ENCODE measurements at regions not wholly inside any gene's neighbourhood (a gene's known extent, or its start where the extent isn't known, plus 50 kb on each side); places are given as distances from the start of the nearest gene placed in this dataset.

GRCh38 chr9:8114826-8115225, 315.2 kb upstream of the DMAC1 start:
- H3K36me3 ChIP-seq (ENCODE audit: control insufficient read depth in 2 of 2, extremely low read depth in 1 of 2, insufficient read depth in 2 of 2, low read length in 2 of 2): no peaks in the 10 kb centered on the region
- no peaks in the 10 kb centered on the region for H3K4me1 ChIP-seq (ENCODE audit: control insufficient read depth, extremely low read depth, insufficient read depth, low read length)
- dilution Hi-C loops (cut with MboI; ENCODE audit: extremely low pct_ligation_motif_present, low sequenced_read_pairs): no loop called here
- H3K27ac ChIP-seq (ENCODE audit: insufficient read depth, low read depth, low read length): no peak overlapping the region
- H3K4me2 ChIP-seq (ENCODE audit: insufficient read depth, low read length): no peak overlapping the region
- DNase-seq (ENCODE audit: low read depth, low spot score): no peak
- no peaks in the 10 kb centered on the region for H3K27me3 ChIP-seq (ENCODE audit: control insufficient read depth in 2 of 2, insufficient read depth in 2 of 2, low read length in 2 of 2)
- CTCF ChIA-PET: no interaction called here
- H3K9me1 ChIP-seq (replicated peaks; ENCODE audit: control insufficient read depth, extremely low read depth, insufficient read depth, low read length): no peaks in the 10 kb centered on the region
- intact Hi-C loops (cut with micrococcal nuclease): no loop called here
- H3K9ac ChIP-seq (replicated peaks; ENCODE audit: extremely low read depth, insufficient read depth, low read length): no peak overlapping the region
- no peak for TF ChIP-seq MYC (IDR thresholded peaks at IDR 0.05; ENCODE audit: low read depth, low read length)
- no peak for TF ChIP-seq POLR2AphosphoS5 (IDR thresholded peaks at IDR 0.05; ENCODE audit: insufficient read depth, low read depth, low read length)
- no peak for TF ChIP-seq CTCF (IDR thresholded peaks at IDR 0.05; ENCODE audit: extremely low read depth in 1 of 2, insufficient read depth in 1 of 2, low read depth in 1 of 2, low read length in 2 of 2)
- no peak for TF ChIP-seq GATA2 (IDR thresholded peaks at IDR 0.05; ENCODE audit: insufficient read depth, insufficient read length, low read depth, low read length)
- TF ChIP-seq POLR2A (IDR thresholded peaks at IDR 0.05; ENCODE audit: low read depth, low read length): no peak
- TF ChIP-seq FOS (IDR thresholded peaks at IDR 0.05; ENCODE audit: borderline replicate concordance, insufficient read depth, low read length): no peak
- no peak for TF ChIP-seq EZH2 (IDR thresholded peaks at IDR 0.05; ENCODE audit: borderline replicate concordance, low read depth, low read length, severe bottlenecking)
- no peak for TF ChIP-seq JUN (IDR thresholded peaks at IDR 0.05; ENCODE audit: borderline replicate concordance, insufficient read depth, insufficient read length, low read depth)
- no peak for TF ChIP-seq MAX (IDR thresholded peaks at IDR 0.05; ENCODE audit: insufficient read depth, insufficient read length)
- BruUV-seq (replicated peaks): no TSS peak
- no peak overlapping the region for H2AFZ ChIP-seq (ENCODE audit: low read depth, low read length)
- FAIRE-seq: no peak
- POLR2A ChIA-PET: no interaction called here
- H3K79me2 ChIP-seq (ENCODE audit: control insufficient read depth, insufficient read depth, low read length): no peaks in the 10 kb centered on the region
- no peak overlapping the region for H3K4me3 ChIP-seq (replicated peaks in 1 of 3; ENCODE audit: insufficient read depth in 1 of 3, low read depth in 1 of 3, low read length in 3 of 3)
- no peaks in the 10 kb centered on the region for H4K20me1 ChIP-seq (replicated peaks; ENCODE audit: control insufficient read depth, extremely low read depth, insufficient read depth, low read length)
- no peaks in the 10 kb centered on the region for H3K9me3 ChIP-seq (replicated peaks; ENCODE audit: control insufficient read depth, insufficient read depth, low read length)

Data from endothelial cell of umbilical vein (primary cell).